Upper lobe of left lung (tissue), 6 donors: ENCODE measurements at regions not wholly inside any gene's neighbourhood (a gene's known extent, or its start where the extent isn't known, plus 50 kb on each side); places are given as distances from the start of the nearest gene placed in this dataset.

ENCODE experiments used
- ATAC-seq, 2 donors: fragments of 200-7000 bp; cut with Tn5 transposase; one replicate each; pipeline ENCODE4 v1.9.1; 2022; ENCODE audit warnings: mild to moderate bottlenecking in 2 of 2, moderate library complexity in 2 of 2; ENCODE audit not compliant: low FRiP score in 2 of 2
- DNase-seq, 2 donors: peaks; one replicate each; pipeline ENCODE4 v3.0.0-alpha.2; 2019 to 2020
- H3K27ac ChIP-seq, 4 donors: fragments of 200-600 bp; sonication (generic); one replicate each; pipeline ENCODE4 v1.5.1; 2016 to 2019
- H3K27me3 ChIP-seq, 4 donors: fragments of 200-600 bp; sonication (generic); one replicate each; pipeline ENCODE4 v1.5.1; 2017 to 2019
- H3K36me3 ChIP-seq, 4 donors: fragments of 200-600 bp; sonication (generic); one replicate each; pipeline ENCODE4 v1.5.1; 2016 to 2019
- H3K4me1 ChIP-seq, 4 donors: fragments of 200-600 bp; sonication (generic); one replicate each; pipeline ENCODE4 v1.5.1; 2018 to 2019
- H3K4me3 ChIP-seq, 4 donors: fragments of 200-600 bp; sonication (generic); one replicate each; pipeline ENCODE4 v1.5.1; 2017 to 2019; ENCODE audit warnings: mild to moderate bottlenecking in 2 of 4, moderate library complexity in 1 of 4
- H3K9me3 ChIP-seq, 4 donors: fragments of 200-600 bp; sonication (generic); one replicate each; pipeline ENCODE4 v1.5.1; 2018 to 2019
- EP300 ChIP-seq, 4 donors: sonication (generic); formaldehyde crosslinking; IDR thresholded peaks; one replicate each; pipeline ENCODE4 v1.5.1; 2017; ENCODE audit warnings: antibody characterized with exemption in 4 of 4, control low read depth in 2 of 4
- POLR2A ChIP-seq, 4 donors: fragments of 450-650 bp; IDR thresholded peaks; one replicate each; pipeline ENCODE4 v1.5.1; 2016 to 2017; ENCODE audit warnings: antibody characterized with exemption in 4 of 4, mild to moderate bottlenecking in 2 of 4
- POLR2AphosphoS5 ChIP-seq, 2 donors: sonication (generic); formaldehyde crosslinking; IDR thresholded peaks; one replicate each; pipeline ENCODE4 v1.5.1; 2017; ENCODE audit warnings: antibody characterized with exemption in 2 of 2
- WGBS, 2 donors: methylation state at CpG; one replicate each; pipeline ENCODE4 v1.1.5; 2017 to 2018; 5-methylcytosine and 5-hydroxymethylcytosine counted together
- TF ChIP-seq, protein P1 (sequence below), 6 experiments: fragments of 450-650 bp in 4 of 6; fragments of 200-600 bp in 2 of 6; sonication (generic) in 2 of 6; IDR thresholded peaks; one replicate each; pipeline ENCODE4 v1.5.1; 2016 to 2019; ENCODE audit warnings: antibody characterized with exemption in 6 of 6
- donor health status: DM: no; HTN: no; CAD: no; lungs with moderate emphysema.
- donor health status: DM: no; HTN: yes; CAD: no; lungs with severe emphysema.

DNA sequence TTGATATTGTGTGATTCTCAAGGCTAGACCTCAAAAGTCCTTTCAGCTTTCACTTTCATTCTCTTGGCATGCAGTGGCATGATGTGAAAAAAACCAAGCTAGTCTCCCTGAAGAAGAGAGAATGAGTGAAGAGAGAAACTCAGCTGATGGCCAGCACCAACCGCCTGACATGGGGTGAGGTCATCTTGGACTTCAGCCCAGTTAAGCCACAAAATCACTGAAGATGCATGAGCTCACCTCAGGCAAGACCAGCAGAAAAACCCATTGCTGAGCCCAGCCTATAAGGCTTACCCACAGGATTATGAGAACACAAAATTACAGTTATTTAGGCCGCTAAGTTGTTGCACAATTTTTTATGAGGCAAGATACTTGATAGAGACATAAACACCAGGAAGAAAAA, 496.5 kb downstream of the TOX3 start:
- Histone ChIP-seq H3K9me3 (peaks cover 0 to 10% (median 2%) of the 10 kb centered on the region in 4 donors), H3K27me3 (no peaks in the 10 kb centered on the region), H3K36me3 (no peaks in the 10 kb centered on the region), H3K4me1 (no peaks in the 10 kb centered on the region), H3K27ac (no peak overlapping the region), H3K4me3 (no peak overlapping the region)
- TF ChIP-seq POLR2AphosphoS5 (IDR thresholded peaks at IDR 0.05) (no peak), EP300 (IDR thresholded peaks at IDR 0.05) (no peak), POLR2A (IDR thresholded peaks at IDR 0.05) (no peak)
- TF ChIP-seq, protein P1, sequence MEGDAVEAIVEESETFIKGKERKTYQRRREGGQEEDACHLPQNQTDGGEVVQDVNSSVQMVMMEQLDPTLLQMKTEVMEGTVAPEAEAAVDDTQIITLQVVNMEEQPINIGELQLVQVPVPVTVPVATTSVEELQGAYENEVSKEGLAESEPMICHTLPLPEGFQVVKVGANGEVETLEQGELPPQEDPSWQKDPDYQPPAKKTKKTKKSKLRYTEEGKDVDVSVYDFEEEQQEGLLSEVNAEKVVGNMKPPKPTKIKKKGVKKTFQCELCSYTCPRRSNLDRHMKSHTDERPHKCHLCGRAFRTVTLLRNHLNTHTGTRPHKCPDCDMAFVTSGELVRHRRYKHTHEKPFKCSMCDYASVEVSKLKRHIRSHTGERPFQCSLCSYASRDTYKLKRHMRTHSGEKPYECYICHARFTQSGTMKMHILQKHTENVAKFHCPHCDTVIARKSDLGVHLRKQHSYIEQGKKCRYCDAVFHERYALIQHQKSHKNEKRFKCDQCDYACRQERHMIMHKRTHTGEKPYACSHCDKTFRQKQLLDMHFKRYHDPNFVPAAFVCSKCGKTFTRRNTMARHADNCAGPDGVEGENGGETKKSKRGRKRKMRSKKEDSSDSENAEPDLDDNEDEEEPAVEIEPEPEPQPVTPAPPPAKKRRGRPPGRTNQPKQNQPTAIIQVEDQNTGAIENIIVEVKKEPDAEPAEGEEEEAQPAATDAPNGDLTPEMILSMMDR (IDR thresholded peaks at IDR 0.05), result no peak
- 62 to 92% methylated on average over 2 of the region's 2 CpGs for WGBS, 2 donors
- ATAC-seq (no peak), DNase-seq (no peak)

DNA sequence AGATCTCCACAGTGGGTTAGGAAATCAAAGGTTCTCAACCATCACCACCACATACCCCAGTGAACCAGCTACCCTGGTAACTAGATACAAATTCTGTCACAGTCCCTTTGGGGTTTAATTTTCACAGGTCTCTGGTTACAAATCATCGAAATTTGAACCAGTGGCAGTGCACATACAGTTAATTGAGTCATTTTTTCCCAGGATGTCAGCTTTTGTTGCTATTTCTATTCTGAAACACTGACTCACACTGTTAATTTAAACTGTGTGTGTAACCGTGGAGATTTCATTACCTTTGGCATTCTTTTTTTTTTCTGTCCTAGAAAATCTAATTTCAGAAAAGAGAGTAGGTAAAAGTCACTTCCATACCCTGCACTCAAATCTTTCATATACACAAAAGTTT, 511.5 kb downstream of the TOX3 start:
- TF ChIP-seq POLR2AphosphoS5 (IDR thresholded peaks at IDR 0.05) (no peak), POLR2A (IDR thresholded peaks at IDR 0.05) (no peak), EP300 (IDR thresholded peaks at IDR 0.05) (no peak)
- TF ChIP-seq, protein P1 (IDR thresholded peaks at IDR 0.05), result no peak
- no peak for ATAC-seq
- 54 to 70% methylated on average over 2 of the region's 2 CpGs for WGBS, 2 donors

DNA sequence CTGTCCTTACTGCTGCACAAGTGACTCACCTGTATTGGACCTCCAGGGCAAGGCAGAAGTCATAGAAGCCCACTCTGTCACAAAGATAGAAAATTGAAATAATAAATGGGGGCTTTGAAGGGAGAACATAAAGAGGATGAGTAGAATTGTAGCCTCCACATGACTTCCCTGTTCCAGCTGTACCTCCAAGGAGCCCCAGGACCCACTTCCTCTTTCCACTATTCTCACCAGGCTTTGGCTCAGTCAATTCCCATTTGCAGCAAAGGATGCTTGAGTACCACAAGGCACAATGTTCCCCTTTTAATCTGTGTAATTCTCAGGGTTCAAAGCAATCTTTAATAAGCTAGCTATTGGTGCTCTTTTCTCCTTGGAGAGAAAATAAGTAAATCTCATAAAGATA, 512.1 kb downstream of the TOX3 start:
- no peak for DNase-seq
- H3K27me3 ChIP-seq, result no peaks in the 10 kb centered on the region
- no peak overlapping the region for H3K4me3 ChIP-seq
- H3K4me1 ChIP-seq, result no peaks in the 10 kb centered on the region
- H3K9me3 ChIP-seq, result no peaks in the 10 kb centered on the region
- H3K36me3 ChIP-seq, result no peaks in the 10 kb centered on the region
- TF ChIP-seq POLR2A (IDR thresholded peaks at IDR 0.05), result no peak
- TF ChIP-seq, protein P1 (IDR thresholded peaks at IDR 0.05), result no peak
- no peak for TF ChIP-seq POLR2AphosphoS5 (IDR thresholded peaks at IDR 0.05)
- no peak for TF ChIP-seq EP300 (IDR thresholded peaks at IDR 0.05)
- H3K27ac ChIP-seq, result no peak overlapping the region
- ATAC-seq, result no peak

More for the DNA sequence above, 511.5 kb downstream of the TOX3 start:
- no peaks in the 10 kb centered on the region for H3K9me3 ChIP-seq
- H3K27me3 ChIP-seq, result no peaks in the 10 kb centered on the region
- H3K36me3 ChIP-seq, result no peaks in the 10 kb centered on the region
- H3K4me3 ChIP-seq, result no peak overlapping the region
- no peak overlapping the region for H3K27ac ChIP-seq
- DNase-seq, result no peak
- no peaks in the 10 kb centered on the region for H3K4me1 ChIP-seq

DNA sequence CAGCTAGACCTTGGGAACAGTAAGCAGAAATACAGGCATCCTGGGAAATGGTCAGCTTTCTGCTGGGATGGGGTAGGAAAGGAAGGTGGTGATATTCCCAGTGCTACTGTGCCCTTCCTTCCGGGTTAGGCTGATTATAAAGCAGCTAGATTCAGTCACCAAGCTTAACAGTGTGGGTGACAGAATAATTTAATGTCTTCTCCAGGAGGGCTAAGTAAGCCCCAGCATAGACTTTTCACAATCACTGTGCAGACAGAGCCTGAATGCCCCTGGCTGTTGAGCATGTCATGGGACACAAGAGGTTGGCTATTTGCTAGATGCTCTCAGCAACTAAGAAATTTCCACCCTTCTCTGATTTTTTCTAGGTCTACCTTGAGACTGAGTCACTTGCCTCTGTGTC, 513.0 kb downstream of the TOX3 start:
- no peaks in the 10 kb centered on the region for H3K36me3 ChIP-seq
- no peak for TF ChIP-seq POLR2A (IDR thresholded peaks at IDR 0.05)
- no peak for TF ChIP-seq POLR2AphosphoS5 (IDR thresholded peaks at IDR 0.05)
- no peak for TF ChIP-seq EP300 (IDR thresholded peaks at IDR 0.05)
- TF ChIP-seq, protein P1 (IDR thresholded peaks at IDR 0.05), result no peak
- WGBS, 2 donors, result 69 to 80% methylated on average over 1 of the region's 1 CpG
- no peaks in the 10 kb centered on the region for H3K27me3 ChIP-seq
- no peak overlapping the region for H3K4me3 ChIP-seq
- H3K9me3 ChIP-seq, result no peaks in the 10 kb centered on the region
- H3K4me1 ChIP-seq, result no peaks in the 10 kb centered on the region
- DNase-seq (no peak), ATAC-seq (no peak)
- H3K27ac ChIP-seq, result no peak overlapping the region

DNA sequence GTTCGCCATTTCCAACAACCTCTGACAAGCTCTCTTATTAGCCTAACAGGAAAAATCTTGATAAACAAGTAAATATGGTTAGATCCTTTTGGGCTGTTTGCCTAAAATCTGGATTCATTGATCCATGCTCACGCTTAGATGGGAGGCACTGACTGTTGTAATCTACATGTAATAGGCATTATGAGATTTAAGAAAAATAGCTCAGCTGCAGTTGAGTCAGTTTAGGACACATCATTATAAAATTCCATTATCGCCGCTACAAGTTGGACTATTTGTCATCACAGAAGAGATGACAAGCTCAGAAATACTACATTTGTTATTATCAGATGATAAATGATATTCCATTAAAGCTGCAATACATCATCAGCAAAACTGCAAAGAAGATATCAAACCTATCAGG, 524.0 kb downstream of the TOX3 start:
- no peak overlapping the region for H3K27ac ChIP-seq
- no peaks in the 10 kb centered on the region for H3K27me3 ChIP-seq
- TF ChIP-seq, protein P1 (IDR thresholded peaks at IDR 0.05), result no peak
- TF ChIP-seq POLR2AphosphoS5 (IDR thresholded peaks at IDR 0.05) (no peak), EP300 (IDR thresholded peaks at IDR 0.05) (no peak), POLR2A (IDR thresholded peaks at IDR 0.05) (no peak)
- H3K36me3 ChIP-seq, result no peaks in the 10 kb centered on the region
- ATAC-seq (no peak), DNase-seq (no peak)
- no peaks in the 10 kb centered on the region for H3K9me3 ChIP-seq
- H3K4me1 ChIP-seq, result no peaks in the 10 kb centered on the region
- 78% methylated on average over 4 of the region's 4 CpGs for WGBS, 2 donors
- H3K4me3 ChIP-seq, result no peak overlapping the region
